ENCODE measurements at regions not wholly inside any gene's neighbourhood (a gene's known extent, or its start where the extent isn't known, plus 50 kb on each side); places are given as distances from the start of the nearest gene placed in this dataset.

DNA sequence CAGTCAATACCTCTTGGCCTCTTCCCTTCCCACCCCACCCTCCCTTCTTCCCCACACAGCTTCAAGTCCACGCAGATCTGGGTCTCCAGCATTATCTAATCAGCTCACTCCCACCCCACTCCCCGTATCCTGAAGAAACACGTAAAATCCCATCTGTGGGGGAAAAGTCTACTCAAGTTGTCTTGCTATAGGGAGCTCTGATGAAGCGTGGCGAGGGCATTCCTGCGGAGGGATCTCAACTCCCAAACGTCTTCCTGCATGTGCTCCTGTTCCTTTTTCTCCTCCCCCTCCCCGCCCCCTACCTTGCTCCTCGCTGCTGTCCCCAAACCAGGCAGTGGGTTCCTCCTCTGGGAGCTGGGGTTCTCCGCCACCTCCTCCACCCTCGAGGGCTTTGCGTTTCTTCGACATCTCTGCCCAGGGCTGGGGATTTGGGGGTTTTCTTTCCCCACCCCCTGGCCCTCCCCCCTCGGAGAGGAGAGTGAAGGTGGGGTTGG, 181.8 kb downstream of the TBXT start:
- DNase-seq (ENCODE audit: low read depth), result no peak

DNA sequence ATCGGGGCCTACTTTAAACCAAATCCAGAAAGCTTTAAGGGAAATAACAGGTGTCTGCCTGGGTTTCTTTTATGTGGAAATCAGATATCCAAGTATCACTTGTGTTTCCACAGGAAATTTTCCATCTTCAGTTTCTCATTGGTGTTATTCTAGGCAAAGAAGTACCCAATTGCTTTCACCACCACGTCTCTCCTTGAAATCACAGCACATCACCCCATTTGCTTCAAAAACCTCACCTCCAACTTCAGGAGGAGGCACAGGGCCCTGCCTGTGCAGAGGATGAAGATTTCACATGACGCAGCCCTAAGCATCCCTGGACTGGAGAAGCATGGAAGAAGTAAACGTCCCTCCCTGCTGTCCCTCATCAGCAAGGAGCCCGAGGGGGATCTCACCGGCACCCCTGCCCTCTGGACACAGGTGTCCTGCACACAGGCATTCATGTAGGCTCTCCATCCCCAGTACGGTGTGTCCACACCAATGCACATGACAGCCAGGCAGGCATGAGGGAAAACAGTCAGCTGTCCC, 182.3 kb downstream of the TBXT start:
- DNase-seq (ENCODE audit: low read depth), result no peak

DNA sequence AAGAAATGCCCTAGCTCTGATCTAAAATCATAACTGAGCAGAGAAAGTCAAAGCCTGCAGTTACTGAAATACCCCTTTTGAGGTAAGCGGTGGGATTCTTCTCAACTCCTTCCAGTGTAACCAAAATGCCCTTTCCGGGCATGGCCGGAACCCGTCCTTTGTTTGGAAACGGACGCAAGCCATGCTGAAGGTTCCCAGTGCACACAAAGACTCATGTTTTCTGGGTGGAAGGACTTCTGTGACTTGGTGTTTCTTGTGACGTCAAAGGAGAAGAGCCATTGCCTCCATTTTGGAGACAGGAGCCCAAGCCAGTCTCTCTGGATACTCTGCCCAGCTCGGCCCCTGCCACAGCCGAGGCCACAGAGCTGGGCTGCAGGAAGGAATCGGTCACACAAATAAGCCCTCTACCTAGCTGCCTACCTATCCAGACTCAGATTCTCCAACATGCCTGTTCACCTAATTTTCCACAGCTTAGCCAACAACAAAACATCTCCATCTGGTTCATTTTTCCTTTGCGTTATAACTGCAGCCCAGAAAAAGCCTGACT, 182.8 kb downstream of the TBXT start:
- DNase-seq (ENCODE audit: low read depth), result no peak

DNA sequence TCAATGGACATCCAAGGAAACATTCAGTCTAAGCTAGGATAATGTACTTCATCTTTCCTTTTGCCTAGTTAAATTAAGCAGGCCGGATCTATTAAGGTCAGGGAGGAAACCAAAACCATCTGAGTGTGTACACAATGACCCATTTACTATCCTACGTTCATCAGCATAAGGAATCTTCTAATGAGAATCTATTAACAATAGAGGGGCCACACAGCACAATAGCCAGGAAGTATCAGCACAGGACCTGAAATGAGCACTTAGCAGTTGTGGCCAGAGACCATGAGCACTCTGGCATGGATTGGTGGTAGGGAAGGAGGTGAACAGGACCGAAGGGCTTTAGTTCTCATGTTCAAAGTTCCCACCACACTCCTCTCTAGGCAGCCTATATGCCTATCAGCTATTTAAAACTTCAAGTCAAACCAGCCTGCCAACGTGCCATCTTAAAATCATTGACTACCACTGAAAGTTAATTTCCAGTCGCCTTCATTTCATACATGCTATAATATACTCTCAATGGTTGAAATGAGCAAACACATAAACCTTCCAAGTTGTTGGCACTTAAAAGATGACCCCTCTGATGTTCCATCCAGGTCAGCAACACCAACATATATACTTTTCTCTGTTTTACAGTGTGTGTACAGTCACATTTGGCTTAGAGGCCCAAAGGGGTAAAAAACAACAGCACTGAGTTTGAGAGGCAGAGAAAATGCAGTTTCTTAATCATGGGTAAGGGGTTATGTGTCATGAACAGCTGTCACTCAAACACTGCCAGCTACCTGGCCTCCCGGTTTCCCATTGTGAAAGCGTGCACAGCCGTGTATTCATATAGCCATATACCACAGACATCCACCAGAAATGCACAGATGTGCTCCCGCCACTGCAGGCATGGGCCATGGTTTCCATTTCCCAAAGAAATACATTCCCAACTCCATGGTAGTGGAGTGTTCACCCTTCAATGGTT, 184.3 kb downstream of the TBXT start:
- no peak for DNase-seq (ENCODE audit: low read depth)

DNA sequence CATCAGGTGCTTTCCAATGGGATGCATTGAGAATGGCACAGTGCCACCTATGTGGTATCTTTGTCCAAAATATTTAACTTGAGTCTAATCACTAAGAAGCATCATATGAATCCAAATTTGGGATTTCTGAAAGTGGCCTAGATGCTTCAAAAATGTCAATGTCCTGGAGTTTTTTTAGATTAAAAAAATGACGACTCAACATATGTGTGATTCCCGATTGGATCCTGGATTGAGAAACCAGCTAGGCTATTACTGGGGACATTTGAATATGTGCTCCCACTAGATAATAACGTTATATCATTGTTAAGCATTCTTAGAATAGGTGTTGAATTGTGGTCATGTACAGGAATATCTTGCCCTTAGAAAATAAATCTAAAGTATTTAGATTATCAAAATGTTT, 189.2 kb downstream of the TBXT start:
- no peak for DNase-seq (ENCODE audit: low read depth)

DNA sequence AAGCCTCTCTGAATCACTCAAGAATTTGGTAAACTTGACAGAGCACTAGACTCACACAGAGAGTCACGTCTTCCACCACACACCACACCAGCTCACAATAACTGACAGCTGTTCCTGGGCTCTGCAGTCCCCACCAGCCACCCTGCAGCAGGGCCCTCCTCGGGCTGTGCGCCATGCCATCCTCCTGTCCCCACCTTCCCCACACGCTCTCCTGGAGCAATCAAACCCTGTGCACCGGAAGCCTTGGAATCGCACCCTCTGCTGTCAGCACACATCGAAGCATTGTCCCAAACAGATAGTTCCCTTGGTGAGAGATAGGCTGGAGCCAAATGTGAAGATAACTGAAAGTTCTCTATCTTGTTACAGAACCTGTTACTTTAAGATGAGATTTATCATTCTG, 191.0 kb downstream of the TBXT start:
- no peak for DNase-seq (ENCODE audit: low read depth)

DNA sequence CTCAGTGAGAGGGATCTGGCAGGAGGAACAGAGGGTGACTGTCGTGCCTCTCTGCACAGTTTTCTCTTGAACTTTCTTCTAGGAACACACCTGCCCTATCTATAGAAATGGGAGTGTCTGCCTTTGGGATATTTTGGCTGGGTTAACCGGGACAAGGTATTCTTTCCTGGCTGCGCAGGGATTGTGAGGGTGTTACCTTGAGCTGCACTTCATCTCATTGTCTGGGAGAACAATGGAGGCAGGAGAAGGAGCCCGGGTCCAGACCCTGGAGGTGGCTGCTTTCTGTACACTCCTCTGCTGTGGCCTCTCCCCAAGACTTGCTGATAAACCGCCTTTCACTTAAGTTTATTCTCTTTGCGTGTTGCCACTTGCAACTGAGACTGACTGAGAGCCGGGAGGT, 192.8 kb downstream of the TBXT start:
- DNase-seq (ENCODE audit: low read depth), result no peak

DNA sequence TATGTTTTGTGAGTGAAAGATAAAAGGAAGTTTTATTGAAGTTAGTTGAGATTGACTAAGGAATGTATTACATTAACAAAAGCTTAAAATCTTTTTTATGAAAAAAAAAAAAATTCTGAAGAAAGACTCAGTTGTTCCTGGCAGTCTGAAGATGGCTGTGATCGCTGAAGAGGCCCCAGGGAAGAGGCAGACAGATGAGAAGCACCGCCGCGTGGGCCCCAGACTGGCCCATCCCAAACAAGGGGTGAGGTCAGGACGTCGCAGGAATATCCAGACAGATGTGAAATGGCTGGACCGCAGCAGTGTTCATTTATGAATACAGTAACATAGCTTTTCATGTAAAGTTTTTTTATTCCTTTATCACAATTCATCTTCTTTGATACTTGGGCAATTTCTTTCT, 194.2 kb downstream of the TBXT start:
- no peak for DNase-seq (ENCODE audit: low read depth)

DNA sequence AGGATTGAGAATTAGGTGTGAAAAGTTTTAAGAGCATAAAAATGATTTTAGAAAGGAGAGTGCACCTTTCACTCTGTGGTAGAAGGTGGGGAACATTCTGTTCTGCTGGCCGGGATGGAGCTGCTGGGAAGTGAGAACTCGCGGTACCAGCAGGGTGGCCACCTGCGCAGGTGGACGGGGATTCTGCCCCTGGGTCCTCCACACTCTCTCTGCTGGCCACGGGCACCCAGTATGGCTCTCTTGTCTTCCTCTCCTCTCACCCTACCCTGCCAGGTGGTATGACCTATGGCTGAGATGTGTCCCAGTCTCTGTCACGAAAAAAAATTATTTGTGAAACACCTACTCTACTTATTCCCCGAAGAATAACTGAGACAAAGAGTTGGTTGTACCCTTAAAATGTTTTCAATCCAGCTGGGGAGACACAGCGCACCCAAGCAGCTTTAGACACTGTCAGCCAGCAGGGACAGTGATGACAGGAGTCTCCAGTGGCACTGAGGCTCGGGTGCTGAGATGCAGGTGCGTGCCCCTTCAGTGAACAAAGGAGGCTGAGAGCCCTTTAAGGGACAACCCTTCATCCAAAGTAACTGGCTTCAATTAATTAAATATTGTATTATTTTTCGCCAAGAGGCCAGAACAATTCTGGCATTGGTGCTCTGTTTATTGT, 195.4 kb downstream of the TBXT start:
- no peak for DNase-seq (ENCODE audit: low read depth)

DNA sequence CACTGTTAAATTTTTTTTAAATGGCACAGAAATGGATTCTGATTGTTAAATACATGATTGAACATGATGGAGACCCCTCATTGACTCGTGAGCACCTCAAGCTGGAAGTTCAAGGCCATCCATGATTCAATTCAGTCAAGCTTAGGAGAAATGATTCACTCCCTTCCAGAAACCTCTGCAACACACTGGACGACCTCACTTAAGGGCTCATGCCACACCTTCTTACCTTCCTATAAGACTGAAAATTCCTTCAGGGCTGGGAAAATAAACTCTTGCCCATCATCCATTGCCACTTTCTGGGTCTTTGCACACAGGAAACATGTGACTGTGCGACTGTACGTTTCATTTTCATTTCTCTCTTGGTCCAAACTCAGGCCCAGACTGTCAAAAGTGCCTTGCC, 196.4 kb downstream of the TBXT start:
- no peak for DNase-seq (ENCODE audit: low read depth)

DNA sequence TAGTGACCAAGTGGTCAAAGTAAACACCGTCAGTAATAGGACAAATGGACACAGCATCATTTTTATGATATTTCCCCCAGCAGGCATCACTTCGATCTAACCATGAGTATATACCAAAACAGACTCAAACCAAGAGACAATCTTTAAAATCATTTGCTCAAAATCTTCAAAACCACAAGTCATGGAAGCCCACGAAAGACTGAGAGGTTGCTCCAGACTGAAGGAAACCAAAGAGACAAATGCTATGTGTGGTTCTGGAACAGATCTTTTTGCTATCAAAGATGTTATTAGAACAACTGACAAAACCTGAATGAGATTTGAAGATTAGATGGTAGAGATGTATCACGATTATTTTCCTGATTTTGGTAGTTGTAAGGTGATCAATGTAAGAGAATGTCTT, 197.7 kb downstream of the TBXT start:
- DNase-seq (ENCODE audit: low read depth), result no peak

DNA sequence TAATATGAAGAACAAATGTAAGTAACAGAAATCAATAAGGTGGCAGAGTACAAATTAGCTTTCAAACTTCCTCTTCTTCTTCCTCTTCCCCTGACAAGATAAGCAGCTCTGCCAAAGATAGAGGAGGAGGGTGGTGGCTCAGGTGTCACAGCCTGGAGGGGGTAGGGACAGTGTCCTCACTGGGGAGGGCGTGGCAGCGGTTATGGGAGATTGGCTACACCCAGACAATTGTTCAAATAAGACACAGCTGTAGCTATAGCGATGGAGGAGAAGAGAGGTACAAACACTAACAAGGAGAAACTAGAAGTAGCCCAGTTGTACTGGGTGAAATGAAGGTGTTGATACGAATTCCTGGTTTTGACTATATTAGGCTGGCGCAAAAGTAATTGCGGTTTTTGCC, 198.5 kb downstream of the TBXT start:
- DNase-seq (ENCODE audit: low read depth), result no peak

DNA sequence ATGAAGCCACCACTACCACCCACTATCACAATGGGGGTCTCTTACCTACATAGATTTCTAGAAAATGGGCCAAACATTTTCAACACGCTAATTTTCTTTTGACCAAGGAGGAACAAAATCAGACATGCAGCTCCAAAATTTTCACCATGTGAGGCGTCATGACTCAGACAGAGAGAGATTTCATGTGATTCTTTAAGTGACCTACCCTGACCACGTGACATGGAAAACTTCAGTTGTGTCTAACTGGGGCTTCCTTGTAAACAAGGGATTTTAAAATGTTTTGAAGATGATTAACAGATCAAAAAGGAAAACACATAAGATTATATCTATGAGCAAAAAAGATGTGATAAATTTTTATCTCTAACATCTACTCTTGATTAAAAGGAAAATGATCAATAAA, 199.2 kb downstream of the TBXT start:
- no peak for DNase-seq (ENCODE audit: low read depth)

DNA sequence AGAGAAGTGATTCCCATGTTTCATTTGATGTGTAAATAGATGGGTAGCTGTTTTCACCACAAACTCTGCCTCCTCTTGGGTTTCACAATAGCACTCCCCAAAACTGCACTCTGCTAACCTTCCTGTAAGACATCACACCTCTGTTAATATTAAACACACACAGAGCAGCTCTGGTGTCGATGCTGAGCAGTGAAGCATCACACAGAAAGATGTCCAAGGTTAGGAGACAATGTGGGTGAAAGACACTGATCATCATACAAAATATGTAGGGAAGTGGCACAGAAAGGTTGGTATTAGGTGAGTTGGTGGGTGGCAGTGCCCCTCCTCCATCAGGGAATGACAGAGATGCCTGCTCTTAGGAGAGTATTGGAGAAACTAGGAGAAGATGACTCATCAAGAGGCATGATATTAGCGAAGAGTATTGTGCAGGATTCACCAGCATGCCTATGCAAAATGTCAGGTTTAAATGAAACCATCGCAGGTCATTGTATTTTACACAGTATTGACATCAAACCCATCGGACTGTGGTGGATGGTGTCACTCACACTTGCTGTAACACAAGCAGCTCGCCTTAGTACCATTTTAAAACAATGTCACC, 199.7 kb downstream of the TBXT start:
- no peak for DNase-seq (ENCODE audit: low read depth)

DNA sequence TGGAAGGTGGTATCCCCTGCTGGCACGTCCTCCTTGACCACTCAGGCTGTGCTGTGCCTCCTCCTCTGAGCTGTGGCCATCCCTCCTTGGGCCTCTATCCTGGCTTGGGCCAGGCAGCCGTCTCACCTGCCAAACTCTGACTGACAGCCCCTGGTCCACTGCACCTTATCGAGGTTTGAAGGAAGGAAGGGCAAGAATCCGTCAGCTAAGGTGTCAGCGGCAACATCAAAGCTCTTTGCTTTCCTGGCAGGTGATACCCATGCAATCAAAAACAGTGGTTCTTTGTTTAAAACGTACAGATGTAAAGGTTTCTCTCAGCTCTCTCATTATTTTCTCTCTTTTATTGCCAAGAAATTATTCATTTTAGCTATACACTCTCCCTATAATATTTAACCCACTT, 203.9 kb downstream of the TBXT start:
- DNase-seq (ENCODE audit: low read depth), result no peak

DNA sequence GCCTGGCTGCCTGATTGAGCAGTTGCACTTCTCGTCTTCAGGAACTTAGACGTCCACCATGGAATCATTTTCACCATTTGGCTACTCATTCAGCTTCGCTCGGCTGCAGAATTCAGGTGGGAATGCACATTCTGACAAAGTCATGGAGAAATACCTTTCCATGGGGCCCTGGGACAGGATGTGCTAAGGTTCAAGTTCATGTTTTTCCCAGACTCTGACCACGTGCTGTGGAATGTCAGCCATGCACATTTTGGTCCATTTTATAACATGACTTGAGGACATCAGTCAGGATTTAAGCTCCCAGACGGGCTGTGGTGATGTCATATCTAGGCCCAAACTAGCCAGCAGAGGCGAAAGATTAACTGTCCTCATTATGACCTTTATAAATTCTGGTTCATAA, 205.3 kb downstream of the TBXT start:
- DNase-seq (ENCODE audit: low read depth), result no peak

DNA sequence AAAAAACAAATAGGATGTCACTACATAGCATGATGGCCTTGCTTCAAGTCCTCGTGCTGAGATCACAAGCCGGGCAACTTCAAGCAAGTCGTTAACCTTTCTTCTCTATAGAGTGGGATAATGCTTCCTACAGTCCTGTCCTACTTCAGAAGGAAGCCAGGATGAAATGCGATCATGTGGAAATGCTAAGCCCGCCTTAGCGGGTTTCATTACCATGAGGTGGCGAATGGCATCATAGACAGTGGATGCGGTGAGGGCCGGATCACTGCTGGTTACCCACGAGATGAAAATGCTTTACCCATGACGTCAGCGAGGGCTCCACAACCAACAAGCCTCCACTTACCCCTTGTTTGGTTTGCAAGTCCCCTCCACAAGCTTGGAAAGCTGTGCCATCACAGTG, 206.4 kb downstream of the TBXT start:
- no peak for DNase-seq (ENCODE audit: low read depth)

DNA sequence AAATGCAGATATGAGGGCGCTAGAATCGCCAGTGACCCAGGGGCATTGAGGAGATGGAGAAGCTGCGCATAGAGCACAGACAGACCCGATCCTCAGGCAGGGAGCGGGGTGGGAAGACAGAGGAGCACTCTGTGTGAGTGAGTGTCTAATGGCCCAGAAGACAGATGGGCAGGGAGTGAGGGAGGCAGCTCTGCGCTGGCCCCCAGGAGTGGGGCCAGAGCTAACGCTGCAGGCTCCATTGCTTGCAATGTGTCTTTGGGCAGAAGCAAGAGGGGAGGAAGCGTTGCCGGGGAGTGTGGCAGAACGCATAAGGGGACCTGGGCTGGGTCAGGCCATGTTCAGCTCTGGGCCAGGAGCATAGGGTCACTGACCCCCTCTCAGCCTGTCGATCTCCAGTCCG, 207.0 kb downstream of the TBXT start:
- DNase-seq (ENCODE audit: low read depth), result no peak

DNA sequence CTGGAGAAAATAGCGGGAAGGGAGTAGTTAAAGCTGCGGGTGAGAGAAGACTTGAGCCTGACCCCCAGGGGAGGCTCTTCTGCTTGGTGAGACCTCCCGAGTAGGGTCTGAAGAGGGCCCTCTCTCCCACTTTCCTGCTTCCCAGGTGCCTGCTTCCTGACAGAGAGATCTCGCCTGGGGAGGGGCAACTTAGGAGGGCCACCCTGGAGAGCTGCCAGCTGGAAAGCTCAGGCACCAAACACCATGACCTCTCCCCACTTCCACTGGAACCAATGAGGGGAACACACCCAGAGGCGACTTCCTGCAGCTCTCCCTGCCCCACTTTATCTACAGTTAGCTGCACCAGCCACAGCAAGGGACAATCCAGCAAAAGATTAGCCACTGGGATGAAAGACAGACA, 208.0 kb downstream of the TBXT start:
- DNase-seq (ENCODE audit: low read depth), result no peak

DNA sequence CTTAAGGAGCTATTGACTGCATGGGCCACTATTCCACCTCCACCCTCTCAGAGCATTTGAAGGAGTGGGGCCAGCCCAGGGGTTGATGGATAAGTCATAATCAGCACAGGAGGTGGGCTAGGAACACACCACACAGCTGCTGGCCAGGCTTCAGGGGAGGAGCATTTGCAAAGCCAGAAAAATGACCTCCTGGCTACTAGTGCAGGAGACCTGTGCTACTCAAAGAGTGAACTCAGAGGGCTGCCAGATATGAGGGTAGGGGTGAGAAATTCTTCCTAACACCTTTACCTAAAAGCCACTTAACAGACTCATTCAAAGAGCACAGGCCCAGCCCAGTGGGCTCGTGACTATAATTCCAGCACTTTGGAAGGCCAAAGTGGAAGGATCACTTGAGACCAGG, 210.8 kb downstream of the TBXT start:
- no peak for DNase-seq (ENCODE audit: low read depth)

DNA sequence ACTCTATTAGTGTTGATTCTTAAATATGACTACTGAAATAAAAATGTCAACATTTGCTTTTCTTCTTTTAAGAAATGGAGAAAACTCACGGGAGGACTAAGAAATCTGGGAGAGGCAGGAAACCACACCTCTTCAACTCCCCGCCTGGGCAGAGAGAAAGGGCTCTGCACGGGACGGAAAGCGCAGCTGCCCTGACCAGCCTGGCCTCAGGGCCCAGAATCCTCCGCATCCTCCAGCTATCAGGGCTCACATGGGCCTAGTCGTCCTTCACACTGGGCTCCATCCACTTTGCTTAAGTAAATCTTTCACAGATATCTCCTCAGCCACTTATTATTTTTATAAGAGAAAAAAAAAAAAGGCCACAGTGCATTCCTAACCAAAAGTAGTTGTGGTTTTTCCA, 215.1 kb downstream of the TBXT start:
- no peak for DNase-seq (ENCODE audit: low read depth)

DNA sequence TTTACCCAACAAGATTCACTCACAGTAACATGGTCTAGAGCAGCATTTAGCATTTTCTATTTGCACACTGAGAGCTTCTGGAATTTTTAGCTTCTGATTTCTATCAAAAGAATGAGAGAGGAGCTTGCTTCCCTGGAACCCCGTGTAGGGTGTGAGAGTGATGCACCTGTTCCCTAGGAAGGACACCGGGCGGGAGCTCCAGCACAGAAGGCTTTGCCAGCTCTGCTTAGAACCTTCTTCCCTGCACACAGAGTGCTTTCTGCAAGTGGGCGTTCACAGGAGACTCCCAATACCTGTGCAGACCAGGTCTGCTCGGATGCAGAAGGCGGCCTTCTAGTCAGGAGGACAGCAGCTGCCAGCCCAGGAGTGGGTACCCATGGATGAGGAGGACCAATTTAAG, 217.3 kb downstream of the TBXT start:
- DNase-seq (ENCODE audit: low read depth), result no peak

DNA sequence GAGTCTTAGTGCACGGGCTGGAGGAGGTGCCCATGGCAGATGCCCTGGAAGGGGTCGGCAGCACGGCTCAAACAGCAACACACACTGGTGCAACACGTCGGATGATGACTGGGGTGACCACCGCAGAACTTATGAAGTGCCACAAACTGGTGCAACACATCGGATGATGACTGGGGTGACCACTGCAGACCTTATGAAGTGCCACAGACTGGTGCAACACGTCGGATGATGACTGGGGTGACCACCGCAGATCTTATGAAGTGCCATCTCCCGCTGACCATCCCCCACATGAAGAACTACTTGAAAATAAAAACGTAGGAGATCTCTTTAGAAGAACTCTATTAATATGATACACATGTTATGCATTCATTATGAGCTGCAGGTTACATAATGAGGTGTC, 218.3 kb downstream of the TBXT start:
- DNase-seq (ENCODE audit: low read depth), result no peak

All from activated T-helper 1 cell treated with Interleukin-2 at 50 U/mL for 16 hours (primary cell).